GM12875 (cell line): ENCODE measurements at regions not wholly inside any gene's neighbourhood (a gene's known extent, or its start where the extent isn't known, plus 50 kb on each side); places are given as distances from the start of the nearest gene placed in this dataset.

Experiments
- H3K4me3 ChIP-seq: one replicate; pipeline ENCODE4 v1.5.1; 2011; ENCODE audit warnings: low read depth, low read length, control low read depth
- CTCF ChIP-seq: IDR thresholded peaks from 2 replicates; pipeline ENCODE4 v1.5.1; 2011; ENCODE audit warnings: low read depth, mild to moderate bottlenecking, control low read depth, inconsistent platforms, low read length, moderate library complexity, borderline replicate concordance; ENCODE audit not compliant: insufficient read depth

DNA sequence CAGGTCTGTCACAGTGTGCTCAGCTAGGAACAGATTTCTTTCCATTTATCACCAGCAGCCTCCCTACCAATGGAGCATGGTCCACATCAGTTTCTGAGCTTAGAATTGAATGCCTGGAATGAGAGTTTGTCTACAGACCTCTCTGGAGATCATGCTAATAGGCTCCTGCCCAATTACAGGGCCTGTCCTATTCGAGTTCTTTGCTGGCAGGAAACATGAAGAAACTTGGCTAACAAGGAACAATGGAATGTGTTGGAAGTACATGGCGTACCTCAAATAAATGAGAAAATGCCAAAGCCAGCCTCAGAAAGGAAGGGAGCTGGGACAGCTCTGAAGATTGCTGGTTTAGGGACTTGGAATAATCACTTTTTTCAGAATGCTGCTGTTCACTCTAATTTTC lies 186.0 kb upstream of the AKR1E2 start:
- no peak for TF ChIP-seq CTCF
- H3K4me3 ChIP-seq = no peak overlapping the region

DNA sequence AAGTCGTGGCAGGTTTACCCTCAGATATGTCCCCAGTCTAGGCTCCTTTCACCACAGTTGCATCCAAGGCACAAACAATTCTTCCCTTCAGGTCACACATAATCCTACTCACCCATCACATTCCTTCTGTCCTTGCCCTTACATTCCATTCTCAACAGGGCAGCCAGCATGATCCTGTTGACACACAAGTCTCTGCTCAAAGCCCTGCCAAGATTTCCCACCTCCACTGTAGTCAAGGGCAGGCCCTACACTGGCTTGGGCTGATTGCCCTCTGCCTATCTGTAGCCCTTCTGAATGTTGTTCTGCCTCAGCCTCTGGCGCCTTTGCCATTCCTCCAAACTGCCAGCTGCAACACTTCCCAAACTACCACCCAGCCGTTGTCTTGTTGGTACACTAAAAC lies 187.9 kb upstream of the AKR1E2 start:
- H3K4me3 ChIP-seq = no peak overlapping the region
- no peak for TF ChIP-seq CTCF

DNA sequence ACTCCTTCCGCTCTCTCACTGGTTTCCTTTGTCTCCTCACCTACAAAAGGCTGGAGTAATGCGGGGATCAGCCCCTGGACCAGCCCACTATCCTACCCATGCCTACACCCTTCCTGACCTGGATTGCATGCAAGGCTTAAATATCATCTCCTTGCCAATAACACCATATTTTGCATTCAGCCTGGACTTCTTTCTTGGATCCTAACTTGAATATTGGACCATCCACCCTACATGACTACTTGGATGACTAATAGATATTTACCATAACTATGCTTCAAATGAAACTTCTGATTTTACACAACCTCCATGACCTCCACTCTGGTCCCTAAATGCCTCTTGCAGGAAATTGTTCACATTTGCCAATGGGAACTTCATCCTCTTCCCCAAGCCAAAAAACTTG lies 188.3 kb upstream of the AKR1E2 start:
- no peak for TF ChIP-seq CTCF
- H3K4me3 ChIP-seq = no peak overlapping the region

GRCh38 chr10:4635883-4636282 lies 190.1 kb upstream of the AKR1E2 start:
- no peak for TF ChIP-seq CTCF
- no peak overlapping the region for H3K4me3 ChIP-seq

DNA sequence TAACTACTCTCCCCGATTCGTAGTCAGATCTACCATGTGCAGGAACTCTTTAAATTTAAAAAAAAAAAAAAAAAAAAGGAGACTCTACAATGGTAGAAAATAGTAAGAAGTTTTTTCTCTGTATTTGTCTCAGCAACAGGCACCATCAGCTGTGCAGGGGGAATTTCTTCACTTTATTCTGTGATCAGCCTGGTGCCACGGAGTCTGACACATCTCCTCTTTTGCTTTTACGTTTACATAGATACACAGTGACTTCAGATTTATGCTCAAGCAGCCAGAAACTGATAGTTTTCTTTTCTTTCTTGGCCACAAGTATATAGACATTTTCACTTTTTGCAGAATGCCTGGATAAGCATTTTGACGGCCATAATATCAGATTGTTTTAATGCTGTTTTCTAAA lies 190.6 kb upstream of the AKR1E2 start:
- TF ChIP-seq CTCF = no peak
- no peak overlapping the region for H3K4me3 ChIP-seq

GRCh38 chr10:4633776-4634175 lies 192.2 kb upstream of the AKR1E2 start:
- TF ChIP-seq CTCF = no peak
- no peak overlapping the region for H3K4me3 ChIP-seq

DNA sequence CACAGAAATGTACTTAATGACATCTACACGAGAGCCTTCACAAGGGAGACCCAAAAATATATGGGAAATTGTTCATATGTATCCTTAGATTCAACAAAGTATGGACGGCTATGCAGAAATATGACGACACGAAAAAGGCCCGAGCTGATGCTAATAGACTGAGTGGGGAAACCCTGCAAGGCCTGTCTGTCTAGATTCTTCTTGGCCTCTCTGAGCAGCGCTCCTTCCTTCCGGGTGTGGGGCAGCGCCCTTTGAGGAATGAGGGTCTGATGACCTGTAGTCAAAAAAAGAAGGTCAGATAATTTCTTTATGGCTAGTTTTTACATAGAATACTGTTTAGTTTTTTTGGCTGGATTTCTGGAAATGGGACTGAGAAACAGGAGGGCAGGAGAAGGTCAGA lies 192.8 kb upstream of the AKR1E2 start:
- no peak overlapping the region for H3K4me3 ChIP-seq
- no peak for TF ChIP-seq CTCF

GRCh38 chr10:4632757-4633156 lies 193.2 kb upstream of the AKR1E2 start:
- H3K4me3 ChIP-seq = no peak overlapping the region
- TF ChIP-seq CTCF = no peak
